GM18870 (cell line): ENCODE measurements at regions not wholly inside any gene's neighbourhood (a gene's known extent, or its start where the extent isn't known, plus 50 kb on each side); places are given as distances from the start of the nearest gene placed in this dataset.

Experiments
- ATAC-seq: cut with Tn5 transposase; IDR thresholded peaks from one replicate; pipeline ENCODE4 v1.9.1; 2021; ENCODE audit warnings: moderate library complexity; ENCODE audit not compliant: unreplicated experiment

- ATAC-seq: no peak
Measured at GRCh38 chr9:115643948-115644727, 509.5 kb upstream of the PAPPA start.

GRCh38 chr9:115649991-115650472 is 503.6 kb upstream of the PAPPA start:
- ATAC-seq: no peak

GRCh38 chr9:115650768-115651167 is 502.8 kb upstream of the PAPPA start:
- ATAC-seq: no peak

GRCh38 chr9:115651461-115651860 is 502.1 kb upstream of the PAPPA start:
- ATAC-seq: no peak

GRCh38 chr9:115653171-115653606 is 500.4 kb upstream of the PAPPA start:
- ATAC-seq: no peak

GRCh38 chr9:115657695-115658094 is 495.9 kb upstream of the PAPPA start:
- no peak for ATAC-seq

- no peak for ATAC-seq
Measured at GRCh38 chr9:115665519-115665918, 488.1 kb upstream of the PAPPA start.

GRCh38 chr9:115668521-115668920 is 485.1 kb upstream of the PAPPA start:
- ATAC-seq: no peak

GRCh38 chr9:115671236-115671962 is 482.2 kb upstream of the PAPPA start:
- ATAC-seq: no peak

GRCh38 chr9:115671963-115672305 is 481.7 kb upstream of the PAPPA start:
- no peak for ATAC-seq

- no peak for ATAC-seq
Measured at GRCh38 chr9:115672477-115673316, 480.9 kb upstream of the PAPPA start.

GRCh38 chr9:115673599-115673998 is 480.0 kb upstream of the PAPPA start:
- no peak for ATAC-seq

- ATAC-seq: no peak
Measured at GRCh38 chr9:115674091-115674490, 479.5 kb upstream of the PAPPA start.

GRCh38 chr9:115675834-115676233 is 477.8 kb upstream of the PAPPA start:
- ATAC-seq: no peak

- no peak for ATAC-seq
Measured at GRCh38 chr9:115680231-115680630, 473.4 kb upstream of the PAPPA start.

- ATAC-seq: no peak
Measured at GRCh38 chr9:115681585-115681984, 472.0 kb upstream of the PAPPA start.

GRCh38 chr9:115686069-115686468 is 467.5 kb upstream of the PAPPA start:
- ATAC-seq: no peak

GRCh38 chr9:115687356-115687755 is 466.2 kb upstream of the PAPPA start:
- no peak for ATAC-seq

GRCh38 chr9:115689331-115689730 is 464.3 kb upstream of the PAPPA start:
- ATAC-seq: no peak

GRCh38 chr9:115690786-115691496 is 462.6 kb upstream of the PAPPA start:
- no peak for ATAC-seq

- no peak for ATAC-seq
Measured at GRCh38 chr9:115691693-115692092, 461.9 kb upstream of the PAPPA start.
